Right renal pelvis (tissue), 4 donors: ENCODE measurements at regions not wholly inside any gene's neighbourhood (a gene's known extent, or its start where the extent isn't known, plus 50 kb on each side); places are given as distances from the start of the nearest gene placed in this dataset.
A peak's percentile ranks its signal among the peaks of the same experiment; 100 is the strongest.

ENCODE experiments used
- DNase-seq, 4 donors: peaks; one replicate each; pipeline ENCODE4 v3.0.0-alpha.2; 2013; ENCODE audit warnings: low read depth in 4 of 4, low spot score in 3 of 4, missing footprints in 1 of 4

GRCh38 chr11:81915045-81915444 lies 818.6 kb downstream of the FAM181B start:
- DNase-seq = no peak

- no peak for DNase-seq
Measured at GRCh38 chr11:81913793-81914192, 819.9 kb downstream of the FAM181B start.

- DNase-seq = no peak
Measured at GRCh38 chr11:81907996-81908395, 825.7 kb downstream of the FAM181B start.

GRCh38 chr11:81899156-81899555 lies 834.5 kb downstream of the FAM181B start:
- DNase-seq = no peak

- DNase-seq = no peak
Measured at GRCh38 chr11:81897639-81898038, 836.0 kb downstream of the FAM181B start.

GRCh38 chr11:81895258-81895657 lies 838.4 kb downstream of the FAM181B start:
- no peak for DNase-seq

GRCh38 chr11:81892770-81893635 lies 840.7 kb downstream of the FAM181B start:
- no peak for DNase-seq

- no peak for DNase-seq
Measured at GRCh38 chr11:81888391-81888790, 845.3 kb downstream of the FAM181B start.

- DNase-seq = no peak
Measured at GRCh38 chr11:81887671-81888070, 846.0 kb downstream of the FAM181B start.

GRCh38 chr11:81886406-81887075 lies 847.1 kb downstream of the FAM181B start:
- no peak for DNase-seq

GRCh38 chr11:81874635-81875034 lies 859.0 kb downstream of the FAM181B start:
- no peak for DNase-seq

GRCh38 chr11:81870815-81871214 lies 862.8 kb downstream of the FAM181B start:
- DNase-seq = no peak

GRCh38 chr11:81870066-81870412 lies 863.6 kb downstream of the FAM181B start:
- DNase-seq = no peak

- no peak for DNase-seq
Measured at GRCh38 chr11:81869351-81870065, 864.2 kb downstream of the FAM181B start.

- DNase-seq = peak in 2 of 4 donors; percentile 28 to 36
Measured at GRCh38 chr11:81866896-81867295, 866.8 kb downstream of the FAM181B start.

- peak in 2 of 4 donors; percentile 34 to 44 for DNase-seq
Measured at GRCh38 chr11:81857386-81857785, 876.3 kb downstream of the FAM181B start.

- DNase-seq = no peak
Measured at GRCh38 chr11:81853791-81854190, 879.9 kb downstream of the FAM181B start.

GRCh38 chr11:81852896-81853295 lies 880.8 kb downstream of the FAM181B start:
- DNase-seq = no peak

- DNase-seq = peak in 3 of 4 donors; percentile 33 to 63 (median 45)
Measured at GRCh38 chr11:81840380-81840779, 893.3 kb downstream of the FAM181B start.

- DNase-seq = no peak
Measured at GRCh38 chr11:81839976-81840375, 893.7 kb downstream of the FAM181B start.

GRCh38 chr11:81839016-81839415 lies 894.6 kb downstream of the FAM181B start:
- DNase-seq = no peak
